GDM1 (cell line): ENCODE measurements at regions not wholly inside any gene's neighbourhood (a gene's known extent, or its start where the extent isn't known, plus 50 kb on each side); places are given as distances from the start of the nearest gene placed in this dataset.

ENCODE experiments used
- DNase-seq: peaks from one replicate; lab custom pipeline; 2025; lab: John Stamatoyannopoulos, UW

GRCh38 chr14:49228552-49228951 is 357.6 kb downstream of the RPS29 start:
- no peak for DNase-seq

- no peak for DNase-seq
These were observed 364.9 kb downstream of the RPS29 start for GRCh38 chr14:49221316-49221715.

- DNase-seq = no peak
These were observed 365.7 kb downstream of the RPS29 start for GRCh38 chr14:49220492-49220891.

- no peak for DNase-seq
These were observed 367.6 kb downstream of the RPS29 start for GRCh38 chr14:49218436-49219092.

- DNase-seq = no peak
These were observed 373.5 kb downstream of the RPS29 start for GRCh38 chr14:49212721-49213120.

GRCh38 chr14:49209416-49209815 is 376.8 kb downstream of the RPS29 start:
- no peak for DNase-seq

GRCh38 chr14:49206828-49207227 is 379.4 kb downstream of the RPS29 start:
- DNase-seq = no peak

GRCh38 chr14:49203676-49204075 is 382.5 kb downstream of the RPS29 start:
- DNase-seq = no peak

GRCh38 chr14:49199159-49199558 is 387.0 kb downstream of the RPS29 start:
- no peak for DNase-seq

- DNase-seq = no peak
These were observed 389.9 kb downstream of the RPS29 start for GRCh38 chr14:49196327-49196726.

GRCh38 chr14:49194067-49194466 is 392.1 kb downstream of the RPS29 start:
- no peak for DNase-seq

GRCh38 chr14:49193332-49194065 is 392.7 kb downstream of the RPS29 start:
- no peak for DNase-seq

- DNase-seq = no peak
These were observed 394.8 kb downstream of the RPS29 start for GRCh38 chr14:49191380-49191779.

GRCh38 chr14:49189375-49189774 is 396.8 kb downstream of the RPS29 start:
- DNase-seq = no peak

- DNase-seq = no peak
These were observed 398.4 kb downstream of the RPS29 start for GRCh38 chr14:49187799-49188198.

GRCh38 chr14:49173765-49174373 is 412.3 kb downstream of the RPS29 start:
- DNase-seq = peak; percentile 49

GRCh38 chr14:49164074-49164473 is 422.1 kb downstream of the RPS29 start:
- DNase-seq = no peak

GRCh38 chr14:49160983-49161382 is 425.2 kb downstream of the RPS29 start:
- DNase-seq = no peak

- DNase-seq = no peak
These were observed 427.1 kb downstream of the RPS29 start for GRCh38 chr14:49159081-49159480.

GRCh38 chr14:49139593-49139992 is 446.6 kb downstream of the RPS29 start:
- no peak for DNase-seq

GRCh38 chr14:49134940-49135339 is 451.2 kb downstream of the RPS29 start:
- DNase-seq = no peak

- DNase-seq = no peak
These were observed 464.9 kb downstream of the RPS29 start for GRCh38 chr14:49121246-49121645.

- DNase-seq = no peak
These were observed 471.9 kb downstream of the RPS29 start for GRCh38 chr14:49114161-49114893.
